ENCODE measurements at regions not wholly inside any gene's neighbourhood (a gene's known extent, or its start where the extent isn't known, plus 50 kb on each side); places are given as distances from the start of the nearest gene placed in this dataset.

GRCh38 chr2:78602862-78603261 lies 422.6 kb upstream of the REG3G start:
- TF ChIP-seq CTCF (IDR thresholded peaks at IDR 0.05), result no peak
- no peak for DNase-seq
- Histone ChIP-seq H3K9me3 (no peaks in the 10 kb centered on the region), H3K4me1 (ENCODE audit: low read depth) (no peaks in the 10 kb centered on the region), H3K4me3 (no peak overlapping the region), H3K36me3 (ENCODE audit: low read depth) (no peaks in the 10 kb centered on the region)
- no peak for ATAC-seq
- intact Hi-C loops (cut with DNase I, micrococcal nuclease), result no loop called here

- Histone ChIP-seq H3K4me3 (no peak overlapping the region), H3K4me1 (ENCODE audit: low read depth) (no peaks in the 10 kb centered on the region), H3K9me3 (no peaks in the 10 kb centered on the region), H3K36me3 (ENCODE audit: low read depth) (no peaks in the 10 kb centered on the region)
- intact Hi-C loops (cut with DNase I, micrococcal nuclease), result no loop called here
- ATAC-seq, result no peak
- no peak for DNase-seq
- TF ChIP-seq CTCF (IDR thresholded peaks at IDR 0.05), result no peak
These were observed 418.6 kb upstream of the REG3G start for GRCh38 chr2:78606895-78607294.

- no peaks in the 10 kb centered on the region for H3K36me3 ChIP-seq (ENCODE audit: low read depth)
- no peaks in the 10 kb centered on the region for H3K9me3 ChIP-seq
- DNase-seq (no peak), ATAC-seq (no peak)
- no peak for TF ChIP-seq CTCF (IDR thresholded peaks at IDR 0.05)
- H3K4me1 ChIP-seq (ENCODE audit: low read depth), result no peaks in the 10 kb centered on the region
- intact Hi-C loops (cut with DNase I, micrococcal nuclease), result no loop called here
- no peak overlapping the region for H3K4me3 ChIP-seq
These were observed 410.8 kb upstream of the REG3G start for GRCh38 chr2:78614726-78615125.

- TF ChIP-seq CTCF (IDR thresholded peaks at IDR 0.05), result no peak
- no peaks in the 10 kb centered on the region for H3K9me3 ChIP-seq
- DNase-seq, result no peak
- ATAC-seq, result no peak
- H3K4me3 ChIP-seq, result no peak overlapping the region
- intact Hi-C loops (cut with DNase I, micrococcal nuclease), result no loop called here
- no peaks in the 10 kb centered on the region for H3K4me1 ChIP-seq (ENCODE audit: low read depth)
- H3K36me3 ChIP-seq (ENCODE audit: low read depth), result no peaks in the 10 kb centered on the region
These were observed 409.5 kb upstream of the REG3G start for GRCh38 chr2:78615956-78616355.

GRCh38 chr2:78634425-78634824 lies 391.1 kb upstream of the REG3G start:
- DNase-seq, result no peak
- no peaks in the 10 kb centered on the region for H3K4me1 ChIP-seq (ENCODE audit: low read depth)
- H3K9me3 ChIP-seq, result no peaks in the 10 kb centered on the region
- no peak overlapping the region for H3K4me3 ChIP-seq
- ATAC-seq, result no peak
- TF ChIP-seq CTCF (IDR thresholded peaks at IDR 0.05), result no peak
- no peaks in the 10 kb centered on the region for H3K36me3 ChIP-seq (ENCODE audit: low read depth)
- intact Hi-C loops (cut with DNase I, micrococcal nuclease), result no loop called here

GRCh38 chr2:78644854-78645253 lies 380.6 kb upstream of the REG3G start:
- Histone ChIP-seq H3K4me3 (no peak overlapping the region), H3K9me3 (no peaks in the 10 kb centered on the region), H3K36me3 (ENCODE audit: low read depth) (no peaks in the 10 kb centered on the region), H3K4me1 (ENCODE audit: low read depth) (no peaks in the 10 kb centered on the region)
- intact Hi-C loops (cut with DNase I, micrococcal nuclease), result no loop called here
- no peak for TF ChIP-seq CTCF (IDR thresholded peaks at IDR 0.05)
- no peak for ATAC-seq
- DNase-seq, result no peak
